ENCODE measurements at regions not wholly inside any gene's neighbourhood (a gene's known extent, or its start where the extent isn't known, plus 50 kb on each side); places are given as distances from the start of the nearest gene placed in this dataset.

DNA sequence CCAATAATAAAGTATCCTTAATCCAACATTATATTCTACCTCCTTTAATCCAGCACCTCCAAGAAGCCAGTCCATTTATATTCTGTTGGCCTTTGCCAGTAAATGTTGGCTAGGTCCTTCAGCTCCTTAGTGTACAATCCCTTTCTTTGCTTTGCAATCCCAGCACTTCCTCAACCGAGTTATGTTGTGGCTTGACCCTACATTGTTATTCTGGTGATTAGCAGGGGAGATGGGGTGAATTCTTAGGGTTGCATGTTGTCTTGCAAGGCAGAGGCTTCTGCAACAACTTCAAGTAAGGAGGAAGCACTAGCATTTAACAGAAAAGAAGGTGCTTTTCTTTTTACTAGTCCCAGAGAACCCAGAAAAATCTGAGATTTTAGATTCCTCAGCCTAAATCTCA lies 127.2 kb downstream of the CD47 start:
- Histone ChIP-seq H4K20me1 (ENCODE audit: control insufficient read depth, extremely low read depth, insufficient read depth, low read length) (no peaks in the 10 kb centered on the region), H3K4me2 (ENCODE audit: control insufficient read depth, extremely low read depth, insufficient read depth, low read depth, low read length) (no peak overlapping the region)

DNA sequence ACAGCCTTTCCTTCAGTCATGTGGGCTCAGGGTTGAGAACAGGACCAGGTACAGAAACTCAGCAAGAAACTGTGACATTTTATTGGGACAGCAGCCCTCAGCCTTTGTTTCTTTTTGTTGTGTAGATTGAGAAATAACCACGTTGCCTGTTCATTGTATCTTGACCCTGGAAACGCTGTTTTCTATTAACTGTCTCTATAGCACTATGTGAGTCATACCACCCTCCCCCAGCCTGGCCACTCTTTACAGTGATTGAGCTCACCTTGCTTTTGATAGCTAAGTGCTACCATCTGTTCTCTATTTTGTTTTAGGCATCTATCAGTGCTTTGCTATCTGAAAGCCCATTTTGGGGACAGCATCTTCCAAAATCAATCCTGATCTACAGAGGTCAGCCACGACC lies 127.9 kb downstream of the CD47 start:
- no peaks in the 10 kb centered on the region for H3K4me1 ChIP-seq (ENCODE audit: control insufficient read depth, extremely low read depth, insufficient read depth, low read length)
- DNase-seq (ENCODE audit: low read depth, low spot score) (no peak), FAIRE-seq (no peak)
- H2AFZ ChIP-seq (ENCODE audit: control insufficient read depth, low read length) = no peak overlapping the region
- H3K4me2 ChIP-seq (ENCODE audit: control insufficient read depth, extremely low read depth, insufficient read depth, low read depth, low read length) = no peak overlapping the region
- no peak overlapping the region for H3K27ac ChIP-seq (ENCODE audit: control insufficient read depth, insufficient read depth, low read length)
- H3K9ac ChIP-seq (ENCODE audit: control insufficient read depth, extremely low read depth, insufficient read depth, low read length) = no peak overlapping the region
- H3K4me3 ChIP-seq (ENCODE audit: control insufficient read depth in 2 of 3, extremely low read depth in 1 of 3, insufficient read depth in 2 of 3, low read depth in 1 of 3, low read length in 3 of 3) = no peak overlapping the region
- H3K36me3 ChIP-seq (ENCODE audit: control insufficient read depth in 2 of 2, extremely low read depth in 1 of 2, insufficient read depth in 2 of 2, low read length in 2 of 2) = no peaks in the 10 kb centered on the region
- peaks cover 1% of the 10 kb centered on the region for H3K27me3 ChIP-seq (ENCODE audit: control insufficient read depth, extremely low read depth, insufficient read depth, low read length)
- dilution Hi-C loops (cut with MboI; ENCODE audit: extremely low pct_ligation_motif_present, low sequenced_read_pairs) = no loop called here
- TF ChIP-seq, protein P1, sequence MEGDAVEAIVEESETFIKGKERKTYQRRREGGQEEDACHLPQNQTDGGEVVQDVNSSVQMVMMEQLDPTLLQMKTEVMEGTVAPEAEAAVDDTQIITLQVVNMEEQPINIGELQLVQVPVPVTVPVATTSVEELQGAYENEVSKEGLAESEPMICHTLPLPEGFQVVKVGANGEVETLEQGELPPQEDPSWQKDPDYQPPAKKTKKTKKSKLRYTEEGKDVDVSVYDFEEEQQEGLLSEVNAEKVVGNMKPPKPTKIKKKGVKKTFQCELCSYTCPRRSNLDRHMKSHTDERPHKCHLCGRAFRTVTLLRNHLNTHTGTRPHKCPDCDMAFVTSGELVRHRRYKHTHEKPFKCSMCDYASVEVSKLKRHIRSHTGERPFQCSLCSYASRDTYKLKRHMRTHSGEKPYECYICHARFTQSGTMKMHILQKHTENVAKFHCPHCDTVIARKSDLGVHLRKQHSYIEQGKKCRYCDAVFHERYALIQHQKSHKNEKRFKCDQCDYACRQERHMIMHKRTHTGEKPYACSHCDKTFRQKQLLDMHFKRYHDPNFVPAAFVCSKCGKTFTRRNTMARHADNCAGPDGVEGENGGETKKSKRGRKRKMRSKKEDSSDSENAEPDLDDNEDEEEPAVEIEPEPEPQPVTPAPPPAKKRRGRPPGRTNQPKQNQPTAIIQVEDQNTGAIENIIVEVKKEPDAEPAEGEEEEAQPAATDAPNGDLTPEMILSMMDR (optimal IDR thresholded peaks at IDR 0.05 in 1 of 3, IDR thresholded peaks at IDR 0.05 in 1 of 3, conservative IDR thresholded peaks at IDR 0.05 in 1 of 3; ENCODE audit: extremely low read depth in 1 of 3, insufficient read depth in 2 of 3, low read length in 3 of 3) = no peak
- TF ChIP-seq EZH2 (IDR thresholded peaks at IDR 0.05; ENCODE audit: low read length) = no peak
- no peaks in the 10 kb centered on the region for H3K79me2 ChIP-seq (ENCODE audit: control insufficient read depth, insufficient read depth, low read length)
- H3K9me3 ChIP-seq (ENCODE audit: control insufficient read depth, low read depth, low read length) = no peaks in the 10 kb centered on the region
- no peaks in the 10 kb centered on the region for H3K9me1 ChIP-seq (ENCODE audit: control insufficient read depth, extremely low read depth, insufficient read depth, low read length)
- no peaks in the 10 kb centered on the region for H4K20me1 ChIP-seq (ENCODE audit: control insufficient read depth, extremely low read depth, insufficient read depth, low read length)

More for the DNA sequence above, 127.2 kb downstream of the CD47 start:
- no peaks in the 10 kb centered on the region for H3K9me3 ChIP-seq (ENCODE audit: control insufficient read depth, low read depth, low read length)
- no peaks in the 10 kb centered on the region for H3K4me1 ChIP-seq (ENCODE audit: control insufficient read depth, extremely low read depth, insufficient read depth, low read length)
- no peak overlapping the region for H3K27ac ChIP-seq (ENCODE audit: control insufficient read depth, insufficient read depth, low read length)
- DNase-seq (ENCODE audit: low read depth, low spot score) (no peak), FAIRE-seq (no peak)
- TF ChIP-seq, protein P1 (optimal IDR thresholded peaks at IDR 0.05 in 1 of 3, IDR thresholded peaks at IDR 0.05 in 1 of 3, conservative IDR thresholded peaks at IDR 0.05 in 1 of 3; ENCODE audit: extremely low read depth in 1 of 3, insufficient read depth in 2 of 3, low read length in 3 of 3) = no peak
- TF ChIP-seq EZH2 (IDR thresholded peaks at IDR 0.05; ENCODE audit: low read length) = no peak
- no peak overlapping the region for H3K9ac ChIP-seq (ENCODE audit: control insufficient read depth, extremely low read depth, insufficient read depth, low read length)
- dilution Hi-C loops (cut with MboI; ENCODE audit: extremely low pct_ligation_motif_present, low sequenced_read_pairs) = no loop called here
- no peaks in the 10 kb centered on the region for H3K9me1 ChIP-seq (ENCODE audit: control insufficient read depth, extremely low read depth, insufficient read depth, low read length)
- H3K36me3 ChIP-seq (ENCODE audit: control insufficient read depth in 2 of 2, extremely low read depth in 1 of 2, insufficient read depth in 2 of 2, low read length in 2 of 2) = no peaks in the 10 kb centered on the region
- no peak overlapping the region for H2AFZ ChIP-seq (ENCODE audit: control insufficient read depth, low read length)
- H3K27me3 ChIP-seq (ENCODE audit: control insufficient read depth, extremely low read depth, insufficient read depth, low read length) = no peaks in the 10 kb centered on the region
- no peak overlapping the region for H3K4me3 ChIP-seq (ENCODE audit: control insufficient read depth in 2 of 3, extremely low read depth in 1 of 3, insufficient read depth in 2 of 3, low read depth in 1 of 3, low read length in 3 of 3)
- H3K79me2 ChIP-seq (ENCODE audit: control insufficient read depth, insufficient read depth, low read length) = no peaks in the 10 kb centered on the region

Data from keratinocyte (primary cell).